ENCODE measurements at regions not wholly inside any gene's neighbourhood (a gene's known extent, or its start where the extent isn't known, plus 50 kb on each side); places are given as distances from the start of the nearest gene placed in this dataset.

GRCh38 chr6:163780994-163781393, 366.5 kb downstream of the QKI start:
- no peak for DNase-seq (ENCODE audit: low read depth)
- H3K4me3 ChIP-seq (replicated peaks; ENCODE audit: low read depth, low read length) = no peak overlapping the region

GRCh38 chr6:163779727-163780284, 365.3 kb downstream of the QKI start:
- TF ChIP-seq CTCF (IDR thresholded peaks at IDR 0.05; ENCODE audit: low read length, missing control alignments) = no peak
- no peak for DNase-seq (ENCODE audit: low read depth)
- no peak overlapping the region for H3K4me3 ChIP-seq (replicated peaks; ENCODE audit: low read depth, low read length)

More at GRCh38 chr6:163780994-163781393, 366.5 kb downstream of the QKI start:
- no peak for TF ChIP-seq CTCF (IDR thresholded peaks at IDR 0.05; ENCODE audit: low read length, missing control alignments)

GRCh38 chr6:163777716-163778115, 363.2 kb downstream of the QKI start:
- TF ChIP-seq CTCF (IDR thresholded peaks at IDR 0.05; ENCODE audit: low read length, missing control alignments) = no peak
- no peak for DNase-seq (ENCODE audit: low read depth)
- H3K4me3 ChIP-seq (replicated peaks; ENCODE audit: low read depth, low read length) = no peak overlapping the region

- H3K4me3 ChIP-seq (replicated peaks; ENCODE audit: low read depth, low read length) = no peak overlapping the region
- TF ChIP-seq CTCF (IDR thresholded peaks at IDR 0.05; ENCODE audit: low read length, missing control alignments) = no peak
- no peak for DNase-seq (ENCODE audit: low read depth)
These were observed 362.6 kb downstream of the QKI start for GRCh38 chr6:163776906-163777686.

GRCh38 chr6:163776196-163776905, 361.8 kb downstream of the QKI start:
- TF ChIP-seq CTCF (IDR thresholded peaks at IDR 0.05; ENCODE audit: low read length, missing control alignments) = no peak
- H3K4me3 ChIP-seq (replicated peaks; ENCODE audit: low read depth, low read length) = no peak overlapping the region
- no peak for DNase-seq (ENCODE audit: low read depth)

GRCh38 chr6:163775313-163775712, 360.8 kb downstream of the QKI start:
- TF ChIP-seq CTCF (IDR thresholded peaks at IDR 0.05; ENCODE audit: low read length, missing control alignments) = no peak
- H3K4me3 ChIP-seq (replicated peaks; ENCODE audit: low read depth, low read length) = no peak overlapping the region
- DNase-seq (ENCODE audit: low read depth) = no peak
